Gastrocnemius medialis (tissue), 4 donors: ENCODE measurements at regions not wholly inside any gene's neighbourhood (a gene's known extent, or its start where the extent isn't known, plus 50 kb on each side); places are given as distances from the start of the nearest gene placed in this dataset.

Experiments
- CTCF ChIP-seq, 5 experiments: fragments of 450-650 bp in 3 of 5; fragments of 200-600 bp in 2 of 5; sonication (generic) in 2 of 5; IDR thresholded peaks in 4 of 5; conservative IDR thresholded peaks in 1 of 5; 1 replicate in 4 of 5; 2 replicates in 1 of 5; pipeline ENCODE4 v1.5.1; 2016 to 2019; ENCODE audit warnings: antibody characterized with exemption in 5 of 5, mild to moderate bottlenecking in 3 of 5, moderate library complexity in 3 of 5
- POLR2A ChIP-seq, 2 donors: fragments of 450-650 bp; IDR thresholded peaks; one replicate each; pipeline ENCODE4 v1.6.1; 2017; ENCODE audit warnings: antibody characterized with exemption in 2 of 2, mild to moderate bottlenecking in 2 of 2, moderate library complexity in 2 of 2

GRCh38 chr7:41837916-41838315 is 135.0 kb upstream of the INHBA start:
- TF ChIP-seq CTCF (IDR thresholded peaks at IDR 0.05 in 4 of 5, conservative IDR thresholded peaks at IDR 0.05 in 1 of 5) (no peak), POLR2A (IDR thresholded peaks at IDR 0.05) (no peak)
